D721Med (cell line): ENCODE measurements at regions not wholly inside any gene's neighbourhood (a gene's known extent, or its start where the extent isn't known, plus 50 kb on each side); places are given as distances from the start of the nearest gene placed in this dataset.

Experiments used
- DNase-seq: peaks from one replicate; pipeline ENCODE4 v3.0.0; 2011; ENCODE audit warnings: low spot score; ENCODE audit not compliant: insufficient read length
- FAIRE-seq: peaks from 2 replicates; lab custom pipeline; 2011; peaks lifted over from hg19 to GRCh38; lab: Jason Lieb, UNC
- CTCF ChIP-seq: IDR thresholded peaks from 2 replicates; pipeline ENCODE4 v1.5.1; 2012; ENCODE audit warnings: mild to moderate bottlenecking, control low read depth; ENCODE audit not compliant: insufficient read depth; ENCODE audit errors: missing control alignments

GRCh38 chr6:54747955-54748354 lies 98.6 kb upstream of the FAM83B start:
- DNase-seq (no peak), FAIRE-seq (no peak)
- TF ChIP-seq CTCF, result no peak

- no peak for DNase-seq
- FAIRE-seq, result no peak
- no peak for TF ChIP-seq CTCF
These were observed 92.2 kb upstream of the FAM83B start for GRCh38 chr6:54754406-54754805.

GRCh38 chr6:54758340-54758739 lies 88.2 kb upstream of the FAM83B start:
- TF ChIP-seq CTCF, result no peak
- no peak for DNase-seq
- FAIRE-seq, result no peak

GRCh38 chr6:54768494-54768893 lies 78.1 kb upstream of the FAM83B start:
- no peak for TF ChIP-seq CTCF
- FAIRE-seq (no peak), DNase-seq (no peak)

- FAIRE-seq, result no peak
- no peak for TF ChIP-seq CTCF
- DNase-seq, result no peak
These were observed 76.2 kb upstream of the FAM83B start for GRCh38 chr6:54770328-54770727.

GRCh38 chr6:54771968-54772367 lies 74.6 kb upstream of the FAM83B start:
- no peak for TF ChIP-seq CTCF
- FAIRE-seq, result no peak
- DNase-seq, result no peak

- TF ChIP-seq CTCF, result no peak
- DNase-seq, result no peak
- no peak for FAIRE-seq
These were observed 74.0 kb upstream of the FAM83B start for GRCh38 chr6:54772610-54773009.
